OCI-M1 (cell line): ENCODE measurements at regions not wholly inside any gene's neighbourhood (a gene's known extent, or its start where the extent isn't known, plus 50 kb on each side); places are given as distances from the start of the nearest gene placed in this dataset.

ENCODE experiments used
- DNase-seq: peaks from one replicate; lab custom pipeline; 2025; lab: John Stamatoyannopoulos, UW

DNA sequence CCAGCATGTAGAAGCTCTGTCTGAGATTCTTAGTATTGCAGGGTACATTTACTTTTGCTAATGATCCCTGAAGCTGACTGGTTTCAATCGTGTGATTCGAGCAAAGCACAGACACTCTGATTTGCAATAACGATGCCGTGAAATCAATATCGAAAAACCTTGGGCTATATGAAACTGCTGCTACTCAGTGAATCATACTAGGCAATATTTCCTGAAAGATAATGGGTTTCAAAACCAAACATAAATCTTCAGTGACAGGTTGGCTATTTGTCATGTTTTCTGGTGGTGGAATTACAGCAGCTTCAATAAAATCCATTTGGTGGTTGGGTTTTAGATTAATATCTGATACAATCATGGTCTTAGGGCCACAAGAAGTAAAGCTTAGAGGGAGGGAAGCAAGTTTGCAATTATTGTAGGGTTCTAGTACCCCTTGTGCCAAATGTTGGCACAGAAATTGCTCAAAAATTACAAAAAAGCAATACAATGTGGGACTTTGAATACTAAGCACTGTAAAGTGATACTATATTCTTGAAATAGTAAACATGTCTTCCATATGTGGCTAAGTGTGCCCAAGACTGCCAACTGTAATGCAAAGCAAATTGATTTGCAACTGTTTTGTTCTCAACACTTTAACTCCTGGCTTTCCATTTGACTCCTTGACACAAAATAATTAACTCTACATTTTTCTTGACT, 112.4 kb upstream of the JAZF1 start:
- DNase-seq, result peak; percentile 24

DNA sequence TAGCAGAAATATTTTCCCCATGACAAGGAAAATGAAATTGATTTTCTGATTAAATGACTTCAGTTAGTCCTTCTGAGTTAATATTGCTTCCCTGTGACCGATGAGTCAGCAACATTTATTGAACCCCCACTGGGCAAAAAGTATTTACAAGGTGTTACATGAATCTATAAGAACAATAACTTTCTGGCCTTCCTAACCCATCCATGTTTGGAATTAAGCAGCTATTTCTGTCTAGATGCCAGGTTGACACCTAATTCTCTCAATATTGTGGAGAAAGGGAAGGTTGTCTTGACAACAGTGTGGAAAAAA, 112.9 kb upstream of the JAZF1 start:
- no peak for DNase-seq

DNA sequence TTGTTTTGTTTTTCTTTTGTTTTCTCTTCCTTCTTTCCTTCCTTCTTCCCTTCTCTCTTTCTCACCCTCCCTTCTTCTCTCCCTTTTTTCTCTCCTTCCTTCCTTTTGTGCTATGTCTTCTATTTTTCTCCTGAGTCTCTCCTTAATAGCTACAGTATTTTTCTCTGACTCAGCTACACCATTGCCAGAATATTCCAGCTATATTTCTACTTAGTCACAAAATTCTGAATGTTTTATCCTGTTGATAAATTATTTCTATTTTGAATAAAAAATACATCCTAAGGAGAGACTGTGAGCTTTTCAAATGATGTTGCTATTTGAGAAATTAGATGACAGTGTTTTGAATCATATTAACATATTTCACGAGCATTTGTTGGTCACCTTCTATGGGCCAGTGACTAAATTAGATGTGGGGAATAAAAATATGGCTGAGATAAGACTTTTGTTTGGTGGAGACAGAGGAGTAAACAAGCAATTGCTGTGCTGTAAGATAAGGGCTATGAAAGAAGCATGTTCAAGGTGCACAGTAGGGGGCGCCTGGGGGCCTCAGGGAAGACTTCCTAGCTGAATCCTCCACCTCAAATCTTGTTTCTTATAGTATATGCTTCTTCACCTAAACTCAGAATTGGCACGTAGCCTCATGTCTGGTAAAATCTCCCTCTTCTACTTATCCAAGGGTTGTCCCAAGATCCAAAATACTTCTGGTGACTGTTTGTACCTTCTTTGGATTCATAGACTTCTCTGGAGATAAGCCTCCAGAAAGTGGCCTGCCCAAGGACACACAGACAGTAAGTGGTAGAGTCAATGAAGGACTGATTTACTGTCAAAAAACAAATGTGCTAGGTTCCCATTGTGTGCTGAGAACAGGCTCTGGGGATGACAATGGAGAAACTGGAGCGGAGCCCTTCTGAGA, 115.5 kb upstream of the CREB5 start:
- peak; percentile 40 for DNase-seq

DNA sequence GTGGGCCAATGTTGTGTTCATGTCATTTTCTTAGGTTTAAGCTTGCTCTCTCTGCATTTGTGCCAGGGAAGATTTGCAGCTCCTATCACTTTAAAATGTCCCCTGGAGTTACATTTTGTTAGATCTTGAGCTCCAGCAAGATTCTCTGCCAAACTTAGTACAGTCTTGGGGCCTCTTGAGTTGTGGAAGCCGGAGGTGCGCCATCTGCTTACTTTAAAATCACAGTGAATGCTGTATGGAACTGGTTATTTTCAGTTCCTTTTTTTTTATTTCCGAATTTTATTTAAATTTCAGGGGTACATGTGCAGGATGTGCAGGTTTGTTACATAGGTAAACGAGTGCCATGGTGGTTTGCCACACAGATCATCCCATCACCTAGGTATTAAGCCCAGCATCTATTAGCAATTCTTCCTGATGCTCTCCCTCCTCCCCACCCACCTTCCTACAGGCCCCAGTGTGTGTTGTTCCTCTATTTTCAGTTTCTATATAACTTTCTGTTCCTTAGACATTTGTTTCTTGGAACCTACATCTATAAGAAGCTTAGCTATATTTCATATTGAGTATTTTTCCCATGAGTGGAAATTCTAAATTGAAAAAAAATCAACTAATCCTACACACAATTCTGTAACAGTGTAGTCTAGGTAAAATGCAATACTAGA, 114.4 kb upstream of the CREB5 start:
- no peak for DNase-seq

DNA sequence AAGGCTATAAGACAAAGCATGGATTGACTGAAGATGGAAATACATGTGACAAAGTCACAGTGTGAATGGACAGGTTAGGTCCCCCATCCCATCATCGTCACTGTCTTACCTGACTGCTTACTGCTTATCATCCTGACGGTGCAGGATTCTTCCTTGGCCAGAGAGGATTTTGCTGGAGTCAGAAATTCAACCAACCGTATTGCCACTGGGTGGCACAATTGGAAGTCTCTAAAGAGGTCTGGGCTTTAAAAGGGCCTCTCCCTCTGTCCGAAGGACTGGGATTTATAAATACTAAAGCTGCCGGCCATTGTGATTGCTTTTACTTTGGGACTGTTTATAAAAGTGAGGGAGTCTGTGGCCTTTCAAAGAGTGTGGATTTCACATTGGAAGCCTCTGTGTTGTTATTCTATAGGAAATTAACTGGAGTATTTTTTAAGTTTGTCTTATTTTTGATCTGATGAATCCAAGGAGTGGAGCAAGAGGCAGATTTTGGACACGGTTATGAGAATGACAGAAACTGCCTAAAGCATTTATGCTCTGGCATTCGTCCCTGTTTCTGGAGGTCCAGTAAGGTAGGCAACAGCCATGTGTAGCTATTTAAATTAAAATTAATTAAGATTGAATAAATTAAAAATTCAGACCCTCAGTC, 113.3 kb upstream of the CREB5 start:
- DNase-seq, result peak; percentile 26

DNA sequence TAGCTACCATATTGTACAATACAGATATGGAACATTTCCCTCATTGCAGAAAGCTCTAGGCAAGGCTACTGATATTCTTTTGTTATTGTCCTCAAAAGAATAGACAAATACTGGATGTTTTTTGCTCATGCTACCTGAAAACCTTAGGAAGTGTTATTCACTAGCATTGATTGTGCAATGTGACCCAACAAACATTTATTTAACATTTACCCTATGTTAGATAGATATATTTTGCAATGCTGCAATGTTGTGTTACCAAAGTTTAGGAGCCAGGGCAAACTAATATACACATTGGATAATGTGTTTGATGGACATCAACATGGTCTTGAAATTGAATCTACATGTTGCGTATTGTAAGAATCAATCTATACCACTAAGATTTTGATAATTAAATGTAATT, 112.8 kb upstream of the CREB5 start:
- DNase-seq, result no peak

DNA sequence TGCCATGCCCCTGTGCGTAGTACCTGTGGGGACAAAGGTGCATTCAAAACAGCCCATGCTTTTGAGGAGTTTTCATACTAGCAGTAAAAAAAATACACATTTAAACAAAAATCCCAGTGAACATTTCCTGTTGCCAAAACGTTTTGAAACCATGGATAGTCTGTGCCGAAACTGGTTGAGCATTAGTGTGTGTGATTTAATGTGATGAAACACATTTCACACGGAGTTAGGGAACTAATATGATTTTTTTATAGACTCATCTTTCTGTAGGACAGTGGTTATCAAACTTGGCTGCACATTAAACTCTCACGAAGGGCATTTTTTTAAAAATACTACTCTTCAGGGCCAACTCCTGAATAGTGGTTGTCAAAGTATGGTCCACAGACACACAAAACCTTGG, 111.8 kb upstream of the CREB5 start:
- DNase-seq, result no peak

DNA sequence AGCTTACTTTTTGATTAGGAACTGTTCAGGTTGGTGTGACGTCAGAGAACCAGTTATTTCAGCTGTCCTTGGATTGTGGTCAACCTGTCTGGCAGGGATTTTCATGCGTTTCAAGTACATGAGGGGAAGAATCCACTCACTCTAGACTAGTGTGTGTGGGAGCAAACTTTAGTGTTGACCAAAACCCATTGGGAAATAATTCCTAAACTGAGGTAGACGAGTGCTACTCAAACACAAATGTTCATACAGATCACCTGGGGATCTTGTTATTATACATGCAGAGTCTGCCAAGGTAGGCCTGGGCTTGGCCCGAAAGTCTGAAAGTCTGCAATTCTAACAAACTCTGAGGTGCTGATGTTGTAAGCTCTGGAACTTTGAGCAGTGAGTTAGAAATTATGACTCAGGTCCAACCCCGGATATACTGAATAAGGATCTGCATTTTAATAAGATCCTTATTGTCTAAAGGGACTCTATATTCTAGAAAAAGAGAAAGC, 111.1 kb upstream of the CREB5 start:
- no peak for DNase-seq

DNA sequence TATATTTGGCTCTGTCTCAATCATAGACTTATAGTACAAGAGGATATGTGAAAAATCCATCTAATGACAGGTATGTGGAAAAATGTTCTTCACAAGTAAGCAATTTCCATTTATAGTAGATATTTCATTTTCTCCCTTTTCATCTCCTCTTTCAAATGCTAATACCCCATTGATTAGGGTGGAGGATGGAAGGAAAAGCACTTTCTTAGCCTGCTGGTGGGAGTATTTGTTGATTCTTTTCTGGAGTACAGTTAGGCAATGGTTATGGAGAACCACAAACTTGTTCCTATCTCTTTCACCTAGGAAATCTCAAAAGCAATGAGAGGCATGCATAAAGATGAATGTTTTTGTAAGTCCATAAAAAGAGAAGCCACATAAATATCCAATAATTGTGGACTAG, 108.0 kb upstream of the CREB5 start:
- no peak for DNase-seq

DNA sequence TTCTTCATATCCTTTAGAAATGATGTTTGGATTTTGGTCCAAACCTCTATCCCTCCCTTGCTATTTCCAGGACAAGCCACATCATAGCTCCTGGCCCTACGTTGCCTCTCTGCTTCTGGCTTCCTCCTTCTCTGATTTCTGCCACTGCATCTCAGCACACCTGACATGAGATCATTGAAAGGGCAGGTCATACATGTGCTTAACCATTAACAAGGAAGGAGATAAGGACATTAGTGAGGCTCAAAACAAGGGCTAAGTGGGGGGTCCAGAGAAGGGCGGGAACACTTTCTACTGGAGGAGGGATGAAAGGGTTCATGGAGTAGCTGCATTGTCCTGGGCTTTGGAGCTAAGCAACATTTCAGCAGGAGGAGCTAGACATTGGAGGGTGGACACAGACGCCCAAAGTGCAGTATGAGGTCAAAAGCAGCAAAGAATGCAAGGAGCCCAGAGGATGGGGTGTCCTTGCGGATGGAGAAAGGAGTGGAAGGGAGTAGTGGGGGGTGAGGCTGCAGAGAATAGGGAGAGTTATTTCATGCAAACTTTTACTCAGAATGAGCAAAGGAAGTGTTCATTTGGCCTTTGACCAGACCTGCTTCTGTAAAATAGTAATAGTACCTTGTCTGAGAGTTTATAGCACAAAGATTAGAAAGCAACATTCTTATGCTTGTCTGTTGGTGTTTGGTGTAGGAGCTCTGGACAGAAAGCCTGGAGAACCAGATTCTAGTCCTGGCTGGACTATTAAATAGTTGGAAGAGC, 102.4 kb upstream of the CREB5 start:
- DNase-seq, result no peak

DNA sequence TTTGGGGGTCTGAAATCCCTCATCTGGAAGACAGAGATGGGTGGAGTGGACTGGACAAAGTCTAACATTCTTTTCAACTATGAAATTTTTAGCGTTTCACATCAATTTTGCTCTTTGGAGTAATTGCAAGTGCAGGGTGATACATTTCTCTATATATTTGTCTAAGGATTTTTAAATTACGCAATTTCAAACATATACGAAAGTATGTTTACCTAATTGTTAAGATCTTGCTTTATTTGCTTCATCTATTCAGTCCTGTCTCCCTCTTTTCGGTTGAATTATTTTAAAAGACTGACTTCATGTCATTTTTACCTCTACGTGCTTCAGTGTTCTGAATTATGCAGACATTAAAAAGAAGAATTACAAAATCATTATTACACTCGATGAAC, 101.9 kb upstream of the CREB5 start:
- no peak for DNase-seq

DNA sequence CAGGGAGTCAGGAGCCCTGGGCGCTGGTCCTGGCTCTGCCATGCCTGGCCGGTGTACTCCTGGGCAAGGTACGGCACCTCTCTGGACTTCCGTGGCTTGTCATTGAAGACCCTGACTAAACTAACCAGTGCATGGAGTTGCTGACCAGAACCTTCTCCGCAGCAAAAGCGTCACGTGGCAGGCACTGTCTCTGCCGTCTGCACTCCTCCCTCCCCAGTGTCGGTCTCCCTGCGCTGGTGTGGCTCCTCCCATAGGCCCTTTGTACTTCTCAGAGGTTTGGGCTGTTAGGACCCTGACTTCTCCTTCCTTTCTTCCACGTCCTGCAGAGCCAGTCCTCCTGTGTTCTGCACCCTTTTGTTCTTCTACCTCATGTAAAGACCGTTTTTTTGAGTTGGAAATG, 100.6 kb upstream of the CREB5 start:
- no peak for DNase-seq

DNA sequence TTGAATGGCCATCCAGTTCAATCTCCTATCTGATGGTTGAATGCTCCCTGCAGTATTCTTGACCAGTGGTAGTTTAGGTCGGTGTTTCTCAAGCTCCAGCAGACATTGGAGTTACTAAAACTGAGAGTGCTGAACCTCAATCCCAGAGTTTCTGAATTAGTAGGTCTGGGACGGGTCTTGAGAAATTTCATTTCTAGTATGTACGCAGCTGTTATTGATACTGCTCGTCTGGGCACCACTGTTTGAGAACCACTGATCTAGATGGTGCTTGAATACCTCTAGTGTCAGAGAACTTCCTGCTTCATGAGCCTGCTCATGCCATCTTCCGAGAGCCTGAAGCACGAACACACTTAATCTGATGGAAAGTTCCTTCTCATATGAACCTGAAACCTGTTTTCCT, 99.4 kb upstream of the CREB5 start:
- no peak for DNase-seq

DNA sequence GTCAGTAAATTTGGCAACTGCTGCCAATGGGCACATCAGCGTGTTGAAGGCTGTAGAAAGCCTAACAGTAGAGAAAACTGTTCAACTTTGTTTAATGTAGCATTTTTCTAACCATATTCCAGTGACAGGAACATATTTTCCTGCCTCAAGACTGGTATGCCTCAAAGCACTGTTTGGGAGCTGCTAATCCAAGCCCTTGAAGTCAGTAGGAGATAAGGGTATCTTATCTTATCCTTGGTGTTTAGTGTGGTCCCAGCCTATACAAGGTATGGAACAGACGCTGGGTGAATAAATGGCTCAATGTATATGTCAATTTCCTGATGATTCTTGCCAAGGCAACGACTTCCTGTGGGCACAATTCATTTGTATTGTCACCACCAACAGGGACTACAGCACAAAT, 97.5 kb upstream of the CREB5 start:
- no peak for DNase-seq

DNA sequence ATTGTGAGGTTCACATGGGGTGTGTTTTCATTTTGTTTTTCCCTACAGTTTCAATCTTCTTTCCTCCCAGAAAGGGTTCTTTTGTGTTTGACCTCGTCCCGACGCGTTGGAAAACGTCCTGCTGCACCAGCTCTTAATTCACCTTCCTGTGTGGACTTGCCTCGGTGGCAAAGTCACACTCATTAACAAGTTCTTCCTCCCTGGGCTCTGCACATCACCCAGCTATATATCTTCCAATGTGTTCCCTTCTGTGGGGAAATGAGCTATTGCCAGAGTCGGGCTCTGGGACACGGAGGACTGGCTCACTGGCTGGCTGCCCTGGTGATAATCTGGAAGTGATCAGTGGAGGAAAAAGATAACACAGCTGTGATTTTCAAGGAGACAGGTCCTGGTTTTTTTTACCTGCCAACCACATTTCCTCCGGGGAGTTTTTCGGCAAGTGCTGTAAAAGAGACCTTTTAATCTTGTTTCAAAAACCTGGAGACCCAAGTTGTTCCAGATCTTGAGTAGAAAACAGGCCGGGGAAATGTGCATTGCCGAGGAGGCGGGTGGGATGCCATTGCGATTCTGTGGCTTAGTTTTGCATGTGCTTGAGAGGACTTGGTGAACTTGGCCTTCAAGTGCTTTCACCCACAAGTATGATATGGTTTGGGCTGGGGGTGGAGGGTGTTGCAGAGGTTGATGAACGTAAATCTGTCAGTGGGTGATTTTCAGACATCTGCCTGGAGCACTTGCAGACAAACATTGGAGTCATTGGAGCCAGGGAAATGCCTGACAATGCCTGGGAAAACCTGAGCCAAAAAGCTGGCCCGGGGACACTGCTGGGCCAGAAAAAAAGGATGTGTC, 96.5 kb upstream of the CREB5 start:
- no peak for DNase-seq

DNA sequence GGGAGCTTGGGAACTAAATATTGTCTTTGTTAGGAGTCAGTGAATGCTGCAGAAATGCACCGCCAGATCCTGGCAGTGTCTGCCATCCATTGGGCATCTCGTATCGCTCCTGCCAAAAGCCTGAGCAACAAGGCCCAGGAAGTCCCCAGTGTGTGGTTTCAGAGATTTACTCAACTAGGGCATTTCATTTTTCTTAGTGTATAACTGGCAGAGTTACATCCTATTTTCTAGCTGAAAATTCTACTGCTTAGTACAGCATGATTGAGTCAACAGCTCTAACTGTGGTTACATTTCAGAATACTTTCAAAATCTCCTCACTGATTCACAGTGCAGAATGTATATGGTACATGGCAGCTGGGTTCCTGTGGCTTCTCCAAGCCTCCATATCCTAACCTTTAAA, 95.8 kb upstream of the CREB5 start:
- DNase-seq, result no peak

DNA sequence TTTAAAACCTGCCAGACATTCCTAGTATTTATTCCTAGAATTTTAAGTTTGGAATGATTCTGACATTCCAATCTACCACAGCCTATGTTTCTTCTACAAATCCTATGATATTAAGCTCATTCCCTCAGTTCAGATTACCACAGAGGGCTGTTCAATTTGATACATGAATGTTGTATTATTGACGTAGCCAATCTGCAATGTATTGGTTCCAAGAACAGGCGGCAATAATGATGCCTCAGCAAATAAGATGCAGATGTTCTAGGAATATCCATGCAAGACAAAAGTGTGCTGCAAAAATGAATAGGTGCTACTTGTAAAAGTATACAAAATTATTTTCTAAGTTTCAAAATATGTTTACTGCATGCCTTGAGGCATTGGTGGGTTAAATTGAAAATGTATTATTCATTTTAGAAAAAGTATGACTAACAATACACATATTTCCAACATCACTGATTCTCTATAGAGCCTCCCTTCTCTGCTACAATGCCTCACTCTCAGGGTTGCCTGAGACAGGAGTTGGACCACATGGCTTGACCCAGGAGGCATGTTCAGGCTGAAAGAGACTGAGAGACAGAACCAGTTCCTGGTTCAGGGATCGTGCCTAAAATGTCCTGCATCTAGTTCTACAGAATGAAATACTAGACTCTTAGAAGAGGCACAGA, 94.1 kb upstream of the CREB5 start:
- no peak for DNase-seq

DNA sequence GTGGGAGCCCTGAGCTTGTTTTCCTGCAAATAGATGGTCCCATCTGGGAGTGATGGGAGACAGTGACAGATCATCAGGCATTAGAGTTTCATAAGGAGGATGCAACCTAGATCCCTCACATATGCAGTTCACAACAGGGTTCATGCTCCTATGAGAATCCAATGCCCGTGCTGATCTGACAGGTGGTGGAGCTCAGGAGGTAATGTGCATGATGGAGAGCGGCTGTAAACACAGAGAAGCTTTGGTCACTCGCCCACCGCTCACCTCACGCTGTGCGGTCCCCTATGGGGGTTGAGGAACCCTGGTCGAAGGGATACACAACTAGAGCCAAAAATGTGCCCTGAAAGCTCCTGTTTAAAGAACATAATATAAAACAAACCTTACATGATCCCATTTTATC, 88.5 kb upstream of the CREB5 start:
- DNase-seq, result no peak

DNA sequence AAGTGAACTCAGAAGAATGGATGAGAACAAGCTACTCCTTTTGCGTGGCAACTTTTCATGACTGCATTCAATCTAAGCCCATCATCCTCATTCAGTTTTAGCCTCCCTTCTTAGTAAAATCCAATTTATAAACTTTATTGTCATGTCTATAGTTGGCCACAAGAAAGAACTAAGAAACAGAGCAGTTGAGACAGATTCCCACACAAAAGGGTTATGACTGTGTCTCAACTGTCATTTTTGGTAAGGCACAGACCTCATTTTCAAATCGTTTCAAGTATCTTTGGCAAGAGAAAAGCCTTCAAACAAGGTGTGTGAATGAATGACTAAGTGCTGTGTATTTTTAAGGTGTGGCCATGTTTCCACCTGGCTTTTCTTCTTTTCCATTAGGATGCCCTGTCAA, 84.2 kb upstream of the CREB5 start:
- no peak for DNase-seq
